H9 (cell line): ENCODE measurements at regions not wholly inside any gene's neighbourhood (a gene's known extent, or its start where the extent isn't known, plus 50 kb on each side); places are given as distances from the start of the nearest gene placed in this dataset.
"Not testable (repeated sequence)": the region's sequence is repeated elsewhere in the genome, so short reads cannot be mapped to it uniquely, and the experiment has no call there.

ENCODE experiments used
- DNase-seq: peaks from one replicate; pipeline ENCODE4 v3.0.0-alpha.2; 2017
- H2AFZ ChIP-seq: one replicate; pipeline ENCODE4 v1.6.1; 2013; ENCODE audit warnings: mild to moderate bottlenecking, low read length, control low read depth, moderate library complexity
- H2AK5ac ChIP-seq: 2 replicates; pipeline ENCODE4 v1.6.1; 2013; ENCODE audit warnings: low read length, control low read depth, mixed read lengths; ENCODE audit not compliant: insufficient read length
- H2BK120ac ChIP-seq: one replicate; pipeline ENCODE4 v1.6.1; 2013; ENCODE audit warnings: low read depth, mild to moderate bottlenecking, low read length, control low read depth, inconsistent platforms; ENCODE audit not compliant: poor library complexity, severe bottlenecking
- H2BK12ac ChIP-seq: 2 replicates; pipeline ENCODE4 v1.6.1; 2013; ENCODE audit warnings: low read length, control low read depth, mixed read lengths, low read depth; ENCODE audit not compliant: insufficient read length
- H2BK15ac ChIP-seq: 2 replicates; pipeline ENCODE4 v1.6.1; 2013; ENCODE audit warnings: low read depth, low read length, control low read depth
- H2BK20ac ChIP-seq: one replicate; pipeline ENCODE4 v1.6.1; 2013; ENCODE audit warnings: low read depth, mild to moderate bottlenecking, low read length, control low read depth, inconsistent platforms; ENCODE audit not compliant: poor library complexity, severe bottlenecking
- H2BK5ac ChIP-seq: 2 replicates; pipeline ENCODE4 v1.6.1; 2013; ENCODE audit warnings: low read length, control low read depth, mixed read lengths; ENCODE audit not compliant: insufficient read length
- H3K14ac ChIP-seq: 2 replicates; pipeline ENCODE4 v1.6.1; 2013; ENCODE audit warnings: low read length, control low read depth; ENCODE audit not compliant: insufficient read depth
- H3K18ac ChIP-seq: 2 replicates; pipeline ENCODE4 v1.6.1; 2013; ENCODE audit warnings: low read depth, mild to moderate bottlenecking, mixed read lengths, low read length, control low read depth; ENCODE audit not compliant: insufficient read length
- H3K23ac ChIP-seq: 2 replicates; pipeline ENCODE4 v1.6.1; 2013; ENCODE audit warnings: low read length, control low read depth, mixed read lengths, low read depth; ENCODE audit not compliant: insufficient read length
- H3K23me2 ChIP-seq: 2 replicates; pipeline ENCODE4 v1.6.1; 2013; ENCODE audit warnings: low read depth, mild to moderate bottlenecking, mixed read lengths, low read length, control low read depth; ENCODE audit not compliant: insufficient read length, poor library complexity, severe bottlenecking
- H3K27ac ChIP-seq: 2 replicates; pipeline ENCODE4 v1.5.1; 2013; ENCODE audit warnings: low read length, control low read depth, mixed read lengths, low read depth; ENCODE audit not compliant: insufficient read length
- H3K27me3 ChIP-seq: 2 replicates; pipeline ENCODE4 v1.6.1; 2013; ENCODE audit warnings: low read length, control low read depth, inconsistent platforms; ENCODE audit not compliant: insufficient read depth
- H3K4ac ChIP-seq: 2 replicates; pipeline ENCODE4 v1.6.1; 2013; ENCODE audit warnings: low read depth, mild to moderate bottlenecking, control low read depth, inconsistent platforms, low read length, moderate library complexity
- H3K4me1 ChIP-seq: 2 replicates; pipeline ENCODE4 v1.6.1; 2013; ENCODE audit warnings: low read length, control low read depth, inconsistent platforms; ENCODE audit not compliant: insufficient read depth
- H3K4me2 ChIP-seq: 2 replicates; pipeline ENCODE4 v1.6.1; 2013; ENCODE audit warnings: low read length, control low read depth, mixed read lengths; ENCODE audit not compliant: insufficient read length, insufficient read depth
- H3K56ac ChIP-seq: 2 replicates; pipeline ENCODE4 v1.6.1; 2013; ENCODE audit warnings: low read depth, mild to moderate bottlenecking, mixed read lengths, low read length, control low read depth; ENCODE audit not compliant: insufficient read length
- H3K79me1 ChIP-seq: 2 replicates; pipeline ENCODE4 v1.6.1; 2013; ENCODE audit warnings: low read depth, mild to moderate bottlenecking, moderate library complexity, low read length, control low read depth, inconsistent platforms; ENCODE audit not compliant: insufficient read depth, poor library complexity, severe bottlenecking
- H3K79me2 ChIP-seq: 2 replicates; pipeline ENCODE4 v1.6.1; 2013; ENCODE audit warnings: low read length, control low read depth, inconsistent platforms; ENCODE audit not compliant: insufficient read depth
- H3K9ac ChIP-seq: 2 replicates; pipeline ENCODE4 v1.6.1; 2013; ENCODE audit warnings: low read length, control low read depth, mixed read lengths; ENCODE audit not compliant: insufficient read length; ENCODE audit errors: extremely low read depth
- H3K9me3 ChIP-seq: one replicate; pipeline ENCODE4 v1.6.1; 2013; ENCODE audit warnings: low read depth, low read length, inconsistent platforms; ENCODE audit not compliant: control insufficient read depth
- H3T11ph ChIP-seq: one replicate; pipeline ENCODE4 v1.6.1; 2013; ENCODE audit warnings: mild to moderate bottlenecking, low read length, control low read depth, inconsistent platforms
- H4K20me1 ChIP-seq: one replicate; pipeline ENCODE4 v1.6.1; 2013; ENCODE audit not compliant: control insufficient read depth, insufficient read length, insufficient read depth
- H4K5ac ChIP-seq: 2 replicates; pipeline ENCODE4 v1.6.1; 2013; ENCODE audit warnings: low read depth, mild to moderate bottlenecking, mixed read lengths, low read length, control low read depth; ENCODE audit not compliant: insufficient read length
- H4K8ac ChIP-seq: replicated peaks from 2 replicates; pipeline ENCODE4 v1.6.1; 2013; ENCODE audit warnings: low read length, control low read depth, mixed read lengths, low read depth; ENCODE audit not compliant: insufficient read length
- H4K91ac ChIP-seq: 2 replicates; pipeline ENCODE4 v1.6.1; 2013; ENCODE audit warnings: low read depth, mild to moderate bottlenecking, moderate library complexity, mixed read lengths, low read length, control low read depth; ENCODE audit not compliant: insufficient read length
- H3K27ac Mint-ChIP-seq, 3 experiments: 2 replicates in 2 of 3; 3 replicates in 1 of 3; pipeline ENCODE4 v1.8.0; 2020 to 2021; ENCODE audit warnings: mixed read lengths in 3 of 3, mild to moderate bottlenecking in 1 of 3, moderate library complexity in 1 of 3
- H3K27me3 Mint-ChIP-seq: 2 replicates; pipeline ENCODE4 v1.8.0; 2021; ENCODE audit warnings: low read depth, mild to moderate bottlenecking, moderate library complexity, mixed read lengths
- H3K36me3 Mint-ChIP-seq, 3 experiments: 2 replicates in 2 of 3; 3 replicates in 1 of 3; pipeline ENCODE4 v1.8.0; 2020 to 2021; ENCODE audit warnings: low read depth in 3 of 3, mixed read lengths in 3 of 3; ENCODE audit not compliant: insufficient read depth in 1 of 3
- H3K4me1 Mint-ChIP-seq, 2 experiments: 2 replicates each; pipeline ENCODE4 v1.8.0; 2020; ENCODE audit warnings: mixed read lengths in 2 of 2
- H3K4me3 Mint-ChIP-seq, 2 experiments: 2 replicates in 1 of 2; 3 replicates in 1 of 2; pipeline ENCODE4 v1.8.0; 2020 to 2021; ENCODE audit warnings: mild to moderate bottlenecking in 2 of 2, mixed read lengths in 2 of 2, moderate library complexity in 1 of 2
- H3K9me3 Mint-ChIP-seq, 2 experiments: 2 replicates in 1 of 2; 3 replicates in 1 of 2; pipeline ENCODE4 v1.8.0; 2020; ENCODE audit warnings: mild to moderate bottlenecking in 2 of 2, mixed read lengths in 2 of 2, moderate library complexity in 1 of 2
- WGBS: extraction: QIAGEN DNeasy Blood & Tissue Kit; methylation state at CpG from one replicate; pipeline ENCODE4 v1.1.7; 2013; ENCODE audit warnings: missing lambda C conversion rate, low lambda C conversion rate, mixed read lengths; ENCODE audit not compliant: insufficient read length; ENCODE audit errors: extremely low coverage; 5-methylcytosine and 5-hydroxymethylcytosine counted together

DNA sequence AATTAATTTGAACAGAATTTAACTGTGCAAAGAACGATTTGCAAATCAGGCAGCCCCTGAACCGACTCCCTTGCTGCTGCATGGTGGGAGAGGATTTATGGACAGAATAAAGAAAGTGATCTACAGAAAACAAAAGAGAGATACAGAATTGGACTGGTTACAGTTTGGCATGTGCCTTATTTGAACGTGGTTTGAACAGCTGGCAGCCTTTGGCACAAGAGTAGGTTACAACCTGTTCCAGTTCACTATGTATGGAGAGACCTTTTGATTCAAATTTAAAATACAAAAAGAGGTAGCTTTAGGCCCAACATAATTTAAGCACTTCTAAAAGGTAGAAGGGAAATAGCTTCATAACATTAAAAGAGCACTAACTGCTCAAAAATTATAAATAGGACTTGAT is 90.8 kb upstream of the IGFBPL1 start:
- H4K20me1 ChIP-seq, H2AFZ ChIP-seq, H3K4me3 Mint-ChIP-seq, H4K8ac ChIP-seq, H3K27me3 ChIP-seq, H3K18ac ChIP-seq, H3K9ac ChIP-seq, H3K23me2 ChIP-seq, H3K79me2 ChIP-seq, H3K36me3 Mint-ChIP-seq, H2BK20ac ChIP-seq, H3K9me3 ChIP-seq, H3K27me3 Mint-ChIP-seq, H3K4me1 ChIP-seq, H3T11ph ChIP-seq, H2AK5ac ChIP-seq, H3K4me2 ChIP-seq, H2BK5ac ChIP-seq, H2BK15ac ChIP-seq, H3K4me1 Mint-ChIP-seq, H4K91ac ChIP-seq, H3K4ac ChIP-seq, DNase-seq, H3K23ac ChIP-seq, H3K79me1 ChIP-seq, H3K14ac ChIP-seq, H2BK120ac ChIP-seq, H2BK12ac ChIP-seq, H3K9me3 Mint-ChIP-seq, H3K27ac ChIP-seq, H3K27ac Mint-ChIP-seq, H3K56ac ChIP-seq, H4K5ac ChIP-seq: not testable (repeated sequence)
- no CpG with 5 or more reads among the region's 3 CpGs for WGBS

DNA sequence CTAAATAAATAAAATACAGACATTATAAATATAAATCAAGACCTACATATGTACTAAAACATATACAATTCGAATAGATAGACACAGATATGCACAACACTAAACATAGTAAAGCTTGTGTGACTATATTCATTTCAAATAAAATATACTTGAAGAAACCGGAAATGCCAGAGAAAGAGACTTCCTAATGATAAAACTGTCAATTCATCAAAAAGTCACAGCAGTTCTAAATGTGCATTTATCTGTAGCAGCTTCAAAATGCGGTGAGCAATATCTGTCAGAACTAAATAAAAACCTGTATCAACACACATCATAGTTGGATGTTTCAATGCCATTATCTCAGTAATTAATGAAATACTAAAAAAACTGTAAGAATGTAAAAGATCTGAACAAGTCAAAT is 86.1 kb upstream of the IGFBPL1 start:
- not testable (repeated sequence) for H3K23me2 ChIP-seq, H2BK5ac ChIP-seq, H3K4me3 Mint-ChIP-seq, H3T11ph ChIP-seq, DNase-seq, H3K79me1 ChIP-seq, H3K27ac Mint-ChIP-seq, H3K56ac ChIP-seq, H2BK20ac ChIP-seq, H4K5ac ChIP-seq, H3K9me3 ChIP-seq, H2BK12ac ChIP-seq, H2AFZ ChIP-seq, H3K9me3 Mint-ChIP-seq, H3K27me3 ChIP-seq, H3K4me1 ChIP-seq, H3K4ac ChIP-seq, H3K23ac ChIP-seq, H3K27ac ChIP-seq, H3K79me2 ChIP-seq, H3K4me1 Mint-ChIP-seq, H3K14ac ChIP-seq, H2BK15ac ChIP-seq, H2BK120ac ChIP-seq, H3K27me3 Mint-ChIP-seq, H4K8ac ChIP-seq, H4K20me1 ChIP-seq, H3K4me2 ChIP-seq, H3K9ac ChIP-seq, H3K36me3 Mint-ChIP-seq, H3K18ac ChIP-seq, H2AK5ac ChIP-seq, H4K91ac ChIP-seq
- no CpG with 5 or more reads among the region's 3 CpGs for WGBS
